ENCODE measurements at regions not wholly inside any gene's neighbourhood (a gene's known extent, or its start where the extent isn't known, plus 50 kb on each side); places are given as distances from the start of the nearest gene placed in this dataset.

- no peak for TF ChIP-seq CTCF (IDR thresholded peaks at IDR 0.05; ENCODE audit: low read depth, low read length, missing control alignments)
- no peak overlapping the region for H3K4me3 ChIP-seq (replicated peaks; ENCODE audit: low read depth, low read length)
- DNase-seq (ENCODE audit: extremely low read depth, low read depth) = no peak
These were observed 639.9 kb upstream of the PFKP start for GRCh38 chr10:2427412-2427811.

GRCh38 chr10:2425320-2425719 is 642.0 kb upstream of the PFKP start:
- no peak overlapping the region for H3K4me3 ChIP-seq (replicated peaks; ENCODE audit: low read depth, low read length)
- TF ChIP-seq CTCF (IDR thresholded peaks at IDR 0.05; ENCODE audit: low read depth, low read length, missing control alignments) = no peak
- no peak for DNase-seq (ENCODE audit: extremely low read depth, low read depth)

- no peak for TF ChIP-seq CTCF (IDR thresholded peaks at IDR 0.05; ENCODE audit: low read depth, low read length, missing control alignments)
- no peak for DNase-seq (ENCODE audit: extremely low read depth, low read depth)
- H3K4me3 ChIP-seq (replicated peaks; ENCODE audit: low read depth, low read length) = no peak overlapping the region
These were observed 652.8 kb upstream of the PFKP start for GRCh38 chr10:2414562-2414961.

DNA sequence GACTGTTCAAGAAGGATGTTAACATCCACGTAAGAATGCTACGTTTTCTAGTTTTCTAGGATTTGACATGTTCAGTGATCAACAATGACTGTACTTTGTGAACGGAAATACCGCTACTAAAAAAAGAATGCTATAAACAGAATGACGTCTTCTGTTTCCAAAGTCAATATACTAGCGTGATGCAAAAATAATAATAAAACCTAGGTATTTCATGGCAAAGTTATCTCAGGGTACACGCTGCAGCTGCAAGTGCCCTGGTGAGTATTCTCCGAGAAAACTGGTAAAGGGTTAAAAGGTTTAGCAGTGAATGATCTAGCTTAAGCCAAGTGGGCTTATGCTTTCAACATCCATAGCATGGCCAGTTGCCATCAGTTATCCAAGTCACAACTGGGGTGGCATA is 653.3 kb upstream of the PFKP start:
- DNase-seq (ENCODE audit: extremely low read depth, low read depth) = no peak
- no peak for TF ChIP-seq CTCF (IDR thresholded peaks at IDR 0.05; ENCODE audit: low read depth, low read length, missing control alignments)
- H3K4me3 ChIP-seq (replicated peaks; ENCODE audit: low read depth, low read length) = no peak overlapping the region

GRCh38 chr10:2410049-2410448 is 657.3 kb upstream of the PFKP start:
- no peak for TF ChIP-seq CTCF (IDR thresholded peaks at IDR 0.05; ENCODE audit: low read depth, low read length, missing control alignments)
- DNase-seq (ENCODE audit: extremely low read depth, low read depth) = no peak
- H3K4me3 ChIP-seq (replicated peaks; ENCODE audit: low read depth, low read length) = no peak overlapping the region

GRCh38 chr10:2401459-2401858 is 664.1 kb upstream of the ADARB2 start:
- TF ChIP-seq CTCF (IDR thresholded peaks at IDR 0.05; ENCODE audit: low read depth, low read length, missing control alignments) = no peak
- H3K4me3 ChIP-seq (replicated peaks; ENCODE audit: low read depth, low read length) = no peak overlapping the region
- DNase-seq (ENCODE audit: extremely low read depth, low read depth) = no peak

DNA sequence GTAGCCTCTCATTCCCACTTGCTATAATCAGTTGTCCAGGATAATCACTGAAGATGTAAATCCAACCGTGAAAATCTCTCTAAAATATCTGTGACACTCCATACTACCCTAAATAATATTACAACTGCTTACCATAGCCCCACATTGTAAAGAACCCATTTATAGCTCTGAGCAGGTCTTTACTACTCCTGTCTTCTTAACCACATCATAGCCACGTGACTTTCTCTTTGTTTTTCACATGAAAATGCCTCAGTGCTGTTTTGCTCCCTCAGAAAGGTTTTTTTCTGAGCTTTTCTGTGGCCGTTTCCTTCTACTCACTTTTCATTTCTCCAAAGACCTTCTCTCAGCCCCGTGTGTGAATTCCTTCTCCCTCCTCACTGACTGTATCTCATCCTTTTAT is 662.2 kb upstream of the ADARB2 start:
- TF ChIP-seq CTCF (IDR thresholded peaks at IDR 0.05; ENCODE audit: low read depth, low read length, missing control alignments) = no peak
- no peak for DNase-seq (ENCODE audit: extremely low read depth, low read depth)
- H3K4me3 ChIP-seq (replicated peaks; ENCODE audit: low read depth, low read length) = no peak overlapping the region

Measured in HFF-Myc (cell line).